A549 (cell line): ENCODE measurements at regions not wholly inside any gene's neighbourhood (a gene's known extent, or its start where the extent isn't known, plus 50 kb on each side); places are given as distances from the start of the nearest gene placed in this dataset.
"Not testable (repeated sequence)": the region's sequence is repeated elsewhere in the genome, so short reads cannot be mapped to it uniquely, and the experiment has no call there.

Experiments used
- ATAC-seq, 2 experiments: fragments of 200-7000 bp in 1 of 2; fragments of >200 bp in 1 of 2; cut with Nextera tagmentation in 1 of 2; cut with Tn5 transposase in 1 of 2; 3 replicates each; pipeline versions ENCODE4 v1.8.0 to v1.9.1; 2018 to 2020; ENCODE audit warnings: mild to moderate bottlenecking in 1 of 2, moderate library complexity in 1 of 2
- CTCF ChIA-PET: fragments of 300-600 bp; sonication (Branson Sonifier 250); formaldehyde crosslinking; extraction: SDS; loops from one replicate; lab custom pipeline; 2021; ENCODE audit warnings: antibody characterized with exemption, inconsistent platforms; lab: Yijun Ruan, JAX
- POLR2A ChIA-PET: fragments of 350-600 bp; formaldehyde crosslinking; extraction: SDS; loops from one replicate; lab custom pipeline; 2021; ENCODE audit warnings: antibody characterized with exemption, inconsistent platforms; lab: Yijun Ruan, JAX
- DNase-seq, 2 experiments: peaks; one replicate each; pipeline versions ENCODE4 v3.0.0 to v3.0.0-alpha.2; 2011 to 2016; ENCODE audit warnings: low read depth in 1 of 2, low spot score in 1 of 2
- FAIRE-seq: peaks from 2 replicates; lab custom pipeline; 2011; peaks lifted over from hg19 to GRCh38; lab: Jason Lieb, UNC
- H3K27ac ChIP-seq, 2 experiments: fragments of >200 bp; sonication (Bioruptor Twin); formaldehyde crosslinking; 3 replicates each; pipeline ENCODE4 v1.5.1; 2016 to 2017
- H3K4me1 ChIP-seq: fragments of >200 bp; sonication (Bioruptor Twin); formaldehyde crosslinking; 3 replicates; pipeline ENCODE4 v1.6.1; 2016
- H3K4me2 ChIP-seq: fragments of >200 bp; sonication (Bioruptor Twin); formaldehyde crosslinking; 3 replicates; pipeline ENCODE4 v1.6.1; 2016
- H3K4me3 ChIP-seq: fragments of >200 bp; sonication (Bioruptor Twin); formaldehyde crosslinking; 3 replicates; pipeline ENCODE4 v1.5.1; 2016
- H3K9me3 ChIP-seq: fragments of >200 bp; sonication (Bioruptor Twin); formaldehyde crosslinking; 3 replicates; pipeline ENCODE4 v1.6.1; 2016
- BCL3 ChIP-seq: fragments of >200 bp; sonication (Bioruptor Twin); formaldehyde crosslinking; IDR thresholded peaks from 3 replicates; pipeline ENCODE4 v1.6.1; 2016
- CBX2 ChIP-seq: fragments of 200-600 bp; sonication (generic); IDR thresholded peaks from 2 replicates; pipeline ENCODE4 v1.6.1; 2016; ENCODE audit warnings: low read depth, mild to moderate bottlenecking, borderline replicate concordance
- CBX8 ChIP-seq: fragments of 200-600 bp; sonication (generic); IDR thresholded peaks from 2 replicates; pipeline ENCODE4 v1.6.1; 2016
- CHD2 ChIP-seq: fragments of 150-350 bp; IDR thresholded peaks from 2 replicates; pipeline ENCODE4 v1.6.1; 2014; ENCODE audit warnings: low read length; ENCODE audit not compliant: partially characterized antibody
- CHD4 ChIP-seq: fragments of 200-600 bp; sonication (generic); IDR thresholded peaks from 2 replicates; pipeline ENCODE4 v1.6.1; 2016; ENCODE audit warnings: antibody characterized with exemption, mild to moderate bottlenecking, borderline replicate concordance
- ELK1 ChIP-seq: fragments of 150-350 bp; IDR thresholded peaks from 2 replicates; pipeline ENCODE4 v1.6.1; 2014; ENCODE audit warnings: low read depth, mild to moderate bottlenecking, low read length
- ESRRA ChIP-seq: fragments of 150-350 bp; IDR thresholded peaks from 2 replicates; pipeline ENCODE4 v1.6.1; 2014; ENCODE audit warnings: mild to moderate bottlenecking, low read length, borderline replicate concordance
- FOXS1 ChIP-seq: fragments of 250-450 bp; sonication (Bioruptor Pico); IDR thresholded peaks from 2 replicates; pipeline ENCODE4 v1.5.0; 2020; ENCODE audit warnings: mild to moderate bottlenecking, moderate library complexity
- GATA3 ChIP-seq: IDR thresholded peaks from 2 replicates; pipeline ENCODE4 v1.6.1; 2012; ENCODE audit warnings: borderline replicate concordance
- HDAC2 ChIP-seq: fragments of 200-600 bp; sonication (generic); IDR thresholded peaks from 2 replicates; pipeline ENCODE4 v1.6.1; 2016
- HOXB13 ChIP-seq: fragments of 250-450 bp; sonication (Bioruptor Pico); IDR thresholded peaks from 2 replicates; pipeline ENCODE4 v1.5.0; 2020; ENCODE audit warnings: low read depth, mild to moderate bottlenecking, moderate library complexity
- HOXB5 ChIP-seq: fragments of 250-450 bp; sonication (Bioruptor Pico); IDR thresholded peaks from 2 replicates; pipeline ENCODE4 v1.5.0; 2020; ENCODE audit warnings: mild to moderate bottlenecking, moderate library complexity
- KDM5A ChIP-seq: fragments of 200-600 bp; sonication (generic); IDR thresholded peaks from 2 replicates; pipeline ENCODE4 v1.6.1; 2016; ENCODE audit warnings: antibody characterized with exemption, mild to moderate bottlenecking
- MAZ ChIP-seq: fragments of 150-350 bp; IDR thresholded peaks from 2 replicates; pipeline ENCODE4 v1.6.1; 2014; ENCODE audit warnings: antibody characterized with exemption, low read depth, low read length, borderline replicate concordance
- PHF8 ChIP-seq: fragments of 200-600 bp; sonication (generic); IDR thresholded peaks from 2 replicates; pipeline ENCODE4 v1.6.1; 2016; ENCODE audit warnings: low read depth, mild to moderate bottlenecking, antibody characterized with exemption, moderate library complexity, borderline replicate concordance
- RFX5 ChIP-seq: fragments of 450-650 bp; IDR thresholded peaks from 2 replicates; pipeline ENCODE4 v1.7.1; 2014; ENCODE audit warnings: antibody characterized with exemption, mild to moderate bottlenecking, moderate library complexity
- SREBF2 ChIP-seq: fragments of 450-650 bp; IDR thresholded peaks from 2 replicates; pipeline ENCODE4 v1.6.1; 2014; ENCODE audit warnings: mild to moderate bottlenecking, moderate library complexity
- ZSCAN20 ChIP-seq: fragments of 250-450 bp; sonication (Bioruptor Pico); IDR thresholded peaks from 2 replicates; pipeline ENCODE4 v1.8.0; 2022; ENCODE audit warnings: mild to moderate bottlenecking, moderate library complexity
- WGBS: methylation state at CpG from one replicate; pipeline ENCODE4 v1.1.6; 2017; ENCODE audit errors: missing lambda C conversion rate; 5-methylcytosine and 5-hydroxymethylcytosine counted together
- TF ChIP-seq, protein P1 (sequence below): fragments of >200 bp; sonication (Bioruptor Twin); formaldehyde crosslinking; IDR thresholded peaks from 2 replicates; pipeline ENCODE4 v1.6.1; 2016

- TF ChIP-seq, protein P1, sequence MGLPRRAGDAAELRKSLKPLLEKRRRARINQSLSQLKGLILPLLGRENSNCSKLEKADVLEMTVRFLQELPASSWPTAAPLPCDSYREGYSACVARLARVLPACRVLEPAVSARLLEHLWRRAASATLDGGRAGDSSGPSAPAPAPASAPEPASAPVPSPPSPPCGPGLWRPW: no peak
- no peak for TF ChIP-seq CHD2
- TF ChIP-seq HOXB5 (CRISPR knock-in tag): no peak
- TF ChIP-seq CBX2: no peak
- no peak for TF ChIP-seq HOXB13
These were observed 287.6 kb upstream of the POM121L12 start (continued) for GRCh38 chr7:52747817-52748216.

GRCh38 chr7:52741670-52742290 is 293.7 kb upstream of the POM121L12 start:
- ChIA-PET CTCF (no interaction called here), POLR2A (no interaction called here)
- DNase-seq (no peak), ATAC-seq (no peak), FAIRE-seq (no peak)
- H3K4me2 ChIP-seq: no peak overlapping the region
- no peak overlapping the region for H3K4me3 ChIP-seq
- 2% methylated on average over 2 of the region's 2 CpGs for WGBS
- H3K9me3 ChIP-seq: no peaks in the 10 kb centered on the region
- TF ChIP-seq ZSCAN20 (CRISPR knock-in tag): no peak
- no peak for TF ChIP-seq FOXS1 (CRISPR knock-in tag)
- TF ChIP-seq BCL3: no peak
- TF ChIP-seq GATA3: no peak
- no peak for TF ChIP-seq KDM5A
- no peak for TF ChIP-seq CHD4
- TF ChIP-seq SREBF2: no peak
- TF ChIP-seq MAZ: no peak
- no peak for TF ChIP-seq CBX8
- TF ChIP-seq ESRRA: no peak
- no peak for TF ChIP-seq RFX5
- no peak for TF ChIP-seq CHD2
- TF ChIP-seq PHF8: no peak
- no peak for TF ChIP-seq ELK1
- TF ChIP-seq HDAC2: no peak
- H3K4me1 ChIP-seq: no peaks in the 10 kb centered on the region
- no peak overlapping the region for H3K27ac ChIP-seq

DNA sequence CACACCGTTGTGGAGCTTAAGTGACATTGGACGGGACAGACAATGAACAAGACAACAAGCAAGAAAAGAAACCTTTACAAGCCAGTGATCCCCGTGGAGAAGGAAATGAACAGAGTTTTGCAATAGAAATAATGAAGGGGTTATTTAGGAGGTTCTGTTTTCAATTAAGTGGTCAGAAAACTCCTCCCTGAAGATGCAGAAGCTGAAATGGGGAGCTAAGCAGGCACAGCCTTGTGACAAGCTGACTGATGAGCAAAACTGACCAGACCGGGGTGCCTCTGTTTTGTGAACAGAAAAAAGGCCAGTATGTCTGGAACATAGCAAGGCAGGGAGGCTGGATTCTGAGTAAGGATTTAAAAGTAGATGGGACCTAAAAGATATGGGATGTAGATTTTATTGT is 299.8 kb upstream of the POM121L12 start:
- ChIA-PET CTCF (no interaction called here), POLR2A (no interaction called here)
- TF ChIP-seq SREBF2 (no peak), CBX8 (no peak), RFX5 (no peak), GATA3 (no peak), ZSCAN20 (CRISPR knock-in tag) (no peak), CHD2 (no peak)
- ATAC-seq: no peak
- Histone ChIP-seq H3K4me3 (no peak overlapping the region), H3K9me3 (no peaks in the 10 kb centered on the region), H3K4me1 (no peaks in the 10 kb centered on the region), H3K4me2 (no peak overlapping the region), H3K27ac (no peak overlapping the region)
- 9% methylated on average over 4 of the region's 4 CpGs for WGBS
- FAIRE-seq: no peak
- DNase-seq: no peak

DNA sequence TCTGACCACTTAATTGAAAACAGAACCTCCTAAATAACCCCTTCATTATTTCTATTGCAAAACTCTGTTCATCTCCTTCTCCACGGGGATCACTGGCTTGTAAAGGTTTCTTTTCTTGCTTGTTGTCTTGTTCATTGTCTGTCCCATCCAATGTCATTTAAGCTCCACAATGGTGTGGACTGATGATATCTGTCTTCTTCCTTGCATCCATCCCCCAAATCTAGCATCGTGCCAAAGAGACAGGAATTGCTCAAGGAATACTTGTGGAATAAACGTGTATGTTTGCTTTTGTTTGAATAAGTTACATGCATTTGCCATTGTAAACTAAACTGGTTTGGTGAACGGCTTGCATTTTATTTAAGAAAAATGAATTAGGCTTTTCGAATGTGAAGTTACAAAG is 306.8 kb upstream of the POM121L12 start:
- H3K4me2 ChIP-seq, POLR2A ChIA-PET, H3K4me3 ChIP-seq, H3K27ac ChIP-seq, H3K9me3 ChIP-seq, ATAC-seq, CTCF ChIA-PET, DNase-seq, H3K4me1 ChIP-seq, FAIRE-seq: not testable (repeated sequence)
- 4% methylated on average over 5 of the region's 5 CpGs for WGBS
